Germinal center (tissue), 1 donor: ENCODE measurements at regions not wholly inside any gene's neighbourhood (a gene's known extent, or its start where the extent isn't known, plus 50 kb on each side); places are given as distances from the start of the nearest gene placed in this dataset.
"Not testable (repeated sequence)": the region's sequence is repeated elsewhere in the genome, so short reads cannot be mapped to it uniquely, and the experiment has no call there.

Experiments used
- DNase-seq: peaks from one replicate; pipeline ENCODE4 v3.0.0; 2012; ENCODE audit warnings: mixed read lengths, low spot score

DNA sequence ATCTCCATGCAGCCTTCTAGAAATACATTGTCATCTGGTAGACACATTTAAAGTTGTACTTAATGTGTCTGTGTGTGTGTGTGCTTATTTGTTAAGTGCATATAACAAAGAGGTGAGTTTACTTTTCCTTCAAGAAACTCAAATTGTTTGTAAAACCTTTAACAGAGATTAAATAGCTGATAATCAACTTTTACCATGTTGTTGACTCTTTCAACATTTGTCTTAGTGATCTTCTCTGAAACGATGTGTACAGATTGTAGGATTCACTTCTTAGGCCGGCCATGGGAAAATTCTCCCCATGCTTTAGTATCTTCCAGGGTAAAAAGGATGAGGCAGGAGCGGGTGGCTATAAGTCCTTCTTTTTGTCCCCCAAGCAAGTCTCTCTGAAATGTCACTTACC is 292.9 kb upstream of the MAF start:
- DNase-seq, result no peak

- no peak for DNase-seq
Measured at GRCh38 chr16:79892278-79892677, 291.7 kb upstream of the MAF start.

GRCh38 chr16:79891458-79891857 is 290.9 kb upstream of the MAF start:
- no peak for DNase-seq

DNA sequence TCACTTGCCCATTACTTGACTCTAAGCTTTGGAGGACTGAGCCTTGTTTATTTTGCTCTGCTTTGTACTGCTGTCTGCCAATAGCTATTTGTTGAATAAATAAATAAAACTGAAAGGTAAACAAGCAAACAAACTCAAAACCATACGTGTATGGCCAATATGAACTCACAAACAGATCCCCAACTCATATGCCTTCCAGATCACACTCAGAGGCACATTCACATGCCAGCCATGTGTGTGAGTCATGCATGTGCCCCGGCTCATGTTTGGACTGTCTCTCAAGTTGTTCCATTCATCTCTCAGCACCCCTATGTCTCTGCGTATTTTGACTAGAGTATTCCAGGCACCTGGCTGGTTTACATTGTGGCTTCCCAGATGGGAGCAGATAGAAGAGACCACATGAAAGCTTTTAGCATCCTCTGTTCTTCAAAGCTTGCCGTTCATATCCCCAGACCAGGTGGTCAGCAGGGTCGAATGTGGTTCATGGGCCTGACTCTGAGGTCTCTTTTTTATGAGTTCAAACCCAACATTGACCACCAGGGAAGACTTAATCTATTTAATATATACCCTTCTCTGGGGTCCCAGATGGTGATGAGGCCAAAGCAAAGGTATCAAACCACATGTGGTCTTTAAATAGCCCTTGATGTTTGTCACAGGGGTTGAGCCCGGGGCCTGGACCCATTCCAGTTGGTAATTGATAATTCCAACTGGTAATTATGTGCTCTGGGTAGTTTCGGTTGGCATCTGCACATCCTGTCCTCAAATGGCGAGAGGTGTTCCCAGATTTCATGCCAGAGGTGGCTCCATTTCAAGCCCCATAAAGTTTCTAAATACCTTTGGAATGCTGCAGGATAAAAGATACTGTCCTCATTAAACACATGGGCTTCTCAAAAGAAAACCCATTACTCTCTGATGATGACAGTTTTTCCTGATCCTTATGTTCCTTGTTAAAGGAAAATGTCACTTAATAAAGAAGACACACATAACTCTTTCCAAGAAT is 287.3 kb upstream of the MAF start:
- DNase-seq, result no peak

DNA sequence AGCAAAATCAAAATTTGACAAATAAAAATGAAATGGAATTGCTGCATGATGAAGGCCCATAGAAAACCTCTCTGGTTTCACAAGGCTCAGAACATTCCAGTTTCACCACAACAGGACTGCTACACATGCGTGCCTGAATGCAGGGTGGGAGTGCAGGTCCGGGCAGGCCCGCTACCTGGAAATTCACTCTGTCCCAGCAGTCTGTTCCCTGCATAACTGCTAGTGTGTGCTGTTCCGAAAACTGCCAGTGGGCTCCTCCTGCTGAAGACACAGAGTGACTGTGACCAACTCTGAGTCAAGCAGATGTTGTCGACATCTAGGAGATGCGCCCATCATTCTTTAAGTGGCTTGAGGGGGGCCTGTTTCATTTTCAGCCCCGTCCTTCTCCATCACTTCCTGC is 284.8 kb upstream of the MAF start:
- DNase-seq, result no peak

DNA sequence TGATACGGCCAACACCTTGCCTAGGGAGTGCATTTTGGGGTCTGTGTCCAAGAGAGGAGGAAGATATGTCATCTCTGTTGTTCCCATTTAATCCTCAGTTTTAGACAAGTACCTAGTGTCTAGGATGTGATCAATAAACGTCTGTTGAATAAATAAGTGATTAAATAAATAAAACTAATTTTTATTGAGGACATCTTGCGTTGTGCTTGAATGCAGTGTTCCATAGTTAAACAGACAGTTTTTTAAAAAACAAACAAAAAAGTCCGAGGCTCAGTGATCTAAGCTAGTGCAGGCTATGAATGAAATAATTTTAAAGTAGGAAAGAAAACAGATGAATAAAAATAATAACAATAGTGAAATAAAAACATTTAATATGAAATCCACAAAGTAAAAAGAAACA is 283.0 kb upstream of the MAF start:
- DNase-seq, result no peak

GRCh38 chr16:79882340-79883005 is 281.9 kb upstream of the MAF start:
- DNase-seq, result no peak

DNA sequence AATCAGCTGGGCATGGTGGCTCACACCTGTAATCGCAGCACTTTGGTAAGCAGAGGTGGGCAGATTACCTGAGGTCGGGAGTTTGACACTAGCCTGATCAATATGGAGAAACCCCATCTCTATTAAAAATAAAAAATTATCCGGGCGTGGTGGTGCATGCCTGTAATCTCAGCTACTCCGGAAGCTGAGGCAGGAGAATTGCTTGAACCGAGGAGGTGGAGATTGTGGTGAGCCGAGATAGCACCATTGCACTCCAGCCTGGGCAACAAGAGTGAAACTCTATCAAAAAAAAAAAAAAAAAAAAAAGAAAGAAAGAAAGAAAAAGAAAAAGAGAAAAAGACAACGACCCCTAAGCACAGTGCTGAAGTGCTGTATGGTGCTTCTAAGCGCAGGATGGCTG is 280.6 kb upstream of the MAF start:
- not testable (repeated sequence) for DNase-seq

- no peak for DNase-seq
Measured at GRCh38 chr16:79876332-79876730, 275.8 kb upstream of the MAF start.

GRCh38 chr16:79874391-79874790 is 273.9 kb upstream of the MAF start:
- DNase-seq, result no peak

GRCh38 chr16:79873825-79874224 is 273.3 kb upstream of the MAF start:
- DNase-seq, result no peak

DNA sequence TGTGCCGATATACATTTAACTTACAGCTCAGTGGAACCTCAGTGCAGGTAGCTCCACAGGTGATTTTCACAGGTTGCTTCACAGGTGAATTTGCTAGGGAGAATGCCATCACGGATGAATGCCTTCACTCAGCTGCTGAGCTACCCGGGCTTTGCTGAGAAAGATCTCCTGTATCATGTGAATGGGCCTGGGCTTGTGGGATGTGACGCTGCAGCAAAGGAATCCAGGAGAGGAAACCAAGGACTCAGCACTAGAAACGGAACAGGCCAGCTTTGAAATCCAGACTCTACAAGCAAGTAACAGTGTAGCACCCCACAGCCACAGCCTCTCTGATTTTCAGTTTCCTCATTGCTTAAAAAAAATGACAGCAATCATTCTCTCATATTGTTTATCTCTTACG is 271.4 kb upstream of the MAF start:
- no peak for DNase-seq

GRCh38 chr16:79870016-79870886 is 269.7 kb upstream of the MAF start:
- no peak for DNase-seq

DNA sequence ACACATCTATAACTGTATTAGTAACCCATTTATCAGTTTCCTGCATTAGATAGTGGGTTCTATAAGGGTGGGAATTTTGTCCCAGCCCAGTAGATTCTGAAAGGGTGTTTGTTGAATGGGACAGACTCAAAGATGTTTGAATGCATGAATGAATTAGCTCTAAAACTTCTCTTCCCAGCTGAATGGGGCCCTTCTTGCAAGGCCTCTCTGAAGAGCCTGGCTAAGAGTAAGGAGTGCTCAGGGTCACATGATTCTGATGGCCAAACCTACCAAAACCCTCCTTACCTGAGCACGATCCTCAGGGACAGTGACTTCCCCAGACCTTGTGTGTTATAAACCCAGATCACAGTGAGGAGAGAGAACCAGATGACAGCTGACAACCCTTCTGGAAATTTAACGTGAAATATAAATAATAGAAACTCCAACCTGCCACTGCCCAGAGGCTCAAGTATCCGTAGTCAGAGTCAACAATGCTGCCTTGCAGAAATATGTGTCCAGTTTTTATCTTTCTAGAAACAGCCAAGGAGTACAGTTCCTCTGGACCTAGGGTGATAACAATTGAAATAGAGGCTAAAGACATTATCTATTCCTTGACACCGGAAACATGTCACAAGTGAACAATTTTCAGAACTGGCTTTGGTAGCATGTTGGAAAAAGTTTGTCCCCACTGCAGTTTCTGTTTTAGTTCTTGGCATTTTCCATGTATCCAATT is 268.9 kb upstream of the MAF start:
- no peak for DNase-seq

DNA sequence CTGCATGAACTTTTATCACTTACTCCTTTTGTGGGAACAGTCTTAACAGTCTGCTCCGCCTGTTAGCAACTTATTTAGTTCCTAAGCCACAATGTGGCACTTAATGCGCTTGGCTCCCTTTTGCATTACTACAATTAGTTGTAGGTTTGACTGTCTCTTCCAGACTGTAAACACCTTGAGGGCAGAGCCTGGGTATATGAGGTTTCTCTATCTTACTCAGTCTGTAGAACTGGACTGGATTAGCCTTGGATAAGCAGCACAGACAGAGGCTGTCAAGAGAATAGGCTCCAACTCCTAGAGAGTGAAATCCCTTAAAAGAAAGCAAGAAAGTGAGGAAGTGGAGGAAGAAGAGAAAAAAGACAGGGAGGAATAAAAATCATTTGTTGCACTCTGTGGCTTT is 268.3 kb upstream of the MAF start:
- DNase-seq, result no peak

- DNase-seq, result no peak
Measured at GRCh38 chr16:79867425-79867997, 267.0 kb upstream of the MAF start.

DNA sequence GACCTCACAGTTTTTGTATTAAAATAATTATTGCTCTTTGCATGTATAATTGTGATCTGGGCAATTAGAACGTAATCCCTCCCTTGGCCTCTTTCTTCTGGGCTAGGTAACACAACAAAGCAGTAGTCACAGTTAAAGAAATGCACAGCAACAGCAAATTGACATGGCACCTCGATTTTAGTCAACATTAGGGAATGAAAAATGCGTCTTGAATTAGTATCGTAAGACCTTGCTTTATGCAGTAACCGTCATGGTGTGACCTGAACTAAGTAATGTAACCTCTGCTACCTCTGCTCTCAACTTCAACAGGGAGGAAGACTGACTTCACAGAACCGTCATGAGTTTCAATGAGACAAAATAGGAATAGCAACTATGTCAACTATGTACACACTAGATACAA is 265.4 kb upstream of the MAF start:
- no peak for DNase-seq

GRCh38 chr16:79864781-79865391 is 264.3 kb upstream of the MAF start:
- DNase-seq, result no peak

DNA sequence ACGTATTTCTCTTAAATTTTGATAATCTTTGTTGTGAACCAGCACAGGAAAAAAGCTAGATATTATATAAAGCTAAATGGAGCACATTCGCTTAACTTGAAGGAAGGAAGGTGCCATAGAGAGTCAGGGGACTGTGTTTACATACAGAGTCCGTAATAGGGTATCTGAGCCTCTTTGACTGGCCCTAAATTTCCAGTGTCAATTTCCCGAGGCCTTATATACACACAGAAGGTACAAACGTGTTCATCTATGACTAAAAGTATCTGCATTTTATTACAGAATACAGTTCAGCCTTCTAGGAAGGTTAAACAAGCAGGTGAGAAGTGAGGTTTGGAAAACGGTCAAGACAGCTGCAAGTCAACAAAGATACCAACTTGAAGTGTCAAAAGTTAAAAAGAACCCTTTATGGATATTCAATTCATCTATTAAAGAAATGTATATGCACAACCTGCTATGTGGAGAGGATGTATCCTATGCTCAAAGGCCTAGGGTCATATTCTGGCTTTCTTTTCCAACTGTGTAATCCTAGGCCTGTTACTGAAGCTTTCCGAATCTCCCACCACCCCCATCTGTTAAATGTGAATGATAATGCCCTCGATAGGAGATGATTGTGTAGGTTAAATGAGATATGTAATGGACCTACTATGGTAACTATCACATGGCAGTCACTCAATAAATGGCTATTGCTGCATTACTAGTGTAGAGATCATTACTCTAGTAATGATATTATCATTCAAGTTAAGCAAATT is 263.7 kb upstream of the MAF start:
- DNase-seq, result no peak
